A673 (cell line): ENCODE measurements at regions not wholly inside any gene's neighbourhood (a gene's known extent, or its start where the extent isn't known, plus 50 kb on each side); places are given as distances from the start of the nearest gene placed in this dataset.
"Not testable (repeated sequence)": the region's sequence is repeated elsewhere in the genome, so short reads cannot be mapped to it uniquely, and the experiment has no call there.

ENCODE experiments used
- BruUV-seq: library from RNA; stranded (reverse); fragments of 400-500 nt; replicated peaks from 2 replicates; lab custom pipeline; 2021; lab: Mats Ljungman, UMichigan
- CTCF ChIA-PET: fragments of 300-600 bp; sonication (Branson Sonifier 250); formaldehyde crosslinking; loops from one replicate; lab custom pipeline; 2022; ENCODE audit warnings: antibody characterized with exemption; lab: Charles Lee
- POLR2A ChIA-PET: fragments of 300-600 bp; sonication (Branson Sonifier 250); formaldehyde crosslinking; loops from one replicate; lab custom pipeline; 2022; ENCODE audit warnings: antibody characterized with exemption; ENCODE audit not compliant: low non-redundant PET; lab: Charles Lee
- DNase-seq: peaks from one replicate; pipeline ENCODE4 v3.0.0-alpha.2; 2015; ENCODE audit warnings: low spot score
- H3K27ac ChIP-seq: fragments of 200-600 bp; sonication (generic); 2 replicates; pipeline ENCODE4 v1.5.1; 2016; ENCODE audit warnings: mixed run types, low read depth, mild to moderate bottlenecking, mixed read lengths, antibody characterized with exemption, low read length; ENCODE audit not compliant: poor library complexity, severe bottlenecking
- H3K27me3 ChIP-seq: fragments of 200-600 bp; sonication (generic); replicated peaks from 2 replicates; pipeline ENCODE4 v1.6.1; 2017; ENCODE audit warnings: mixed run types, low read depth, mild to moderate bottlenecking, mixed read lengths, antibody characterized with exemption, low read length; ENCODE audit not compliant: insufficient read depth, poor library complexity
- H3K36me3 ChIP-seq: fragments of 200-600 bp; sonication (generic); 2 replicates; pipeline ENCODE4 v1.6.1; 2016; ENCODE audit warnings: mixed run types, mild to moderate bottlenecking, mixed read lengths, antibody characterized with exemption, low read length; ENCODE audit not compliant: insufficient read depth, poor library complexity, severe bottlenecking
- H3K4me1 ChIP-seq: fragments of 200-600 bp; sonication (generic); 2 replicates; pipeline ENCODE4 v1.6.1; 2017; ENCODE audit warnings: mixed run types, mild to moderate bottlenecking, mixed read lengths, antibody characterized with exemption, low read length; ENCODE audit not compliant: insufficient read depth, poor library complexity, severe bottlenecking
- H3K4me3 ChIP-seq: fragments of 200-600 bp; sonication (generic); 2 replicates; pipeline ENCODE4 v1.5.1; 2016; ENCODE audit warnings: low read depth, mixed run types, mild to moderate bottlenecking, mixed read lengths, low read length; ENCODE audit not compliant: poor library complexity, severe bottlenecking
- H3K9me3 ChIP-seq: fragments of 200-600 bp; sonication (generic); 2 replicates; pipeline ENCODE4 v1.6.1; 2016; ENCODE audit warnings: mixed run types, low read depth, mild to moderate bottlenecking, mixed read lengths, antibody characterized with exemption, low read length; ENCODE audit not compliant: poor library complexity, severe bottlenecking
- EZH2 ChIP-seq: fragments of 200-600 bp; sonication (generic); IDR thresholded peaks from 2 replicates; pipeline ENCODE4 v1.6.1; 2017; ENCODE audit warnings: borderline replicate concordance, low read depth, mild to moderate bottlenecking, mixed read lengths, antibody characterized with exemption, low read length; ENCODE audit not compliant: poor library complexity, severe bottlenecking
- intact Hi-C: fragments of 100-400 bp; cut with micrococcal nuclease; formaldehyde crosslinking; loops from one replicate; pipeline ENCODE4 v1.10.0; 2022; ENCODE audit not compliant: unreplicated experiment
- TF ChIP-seq, protein P1 (sequence below): fragments of 300-800, 200-600 bp; sonication (generic); conservative IDR thresholded peaks from 2 replicates; pipeline ENCODE4 v1.5.1; 2017; ENCODE audit warnings: low read depth, mild to moderate bottlenecking, antibody characterized with exemption, low read length, moderate library complexity, mixed read lengths

DNA sequence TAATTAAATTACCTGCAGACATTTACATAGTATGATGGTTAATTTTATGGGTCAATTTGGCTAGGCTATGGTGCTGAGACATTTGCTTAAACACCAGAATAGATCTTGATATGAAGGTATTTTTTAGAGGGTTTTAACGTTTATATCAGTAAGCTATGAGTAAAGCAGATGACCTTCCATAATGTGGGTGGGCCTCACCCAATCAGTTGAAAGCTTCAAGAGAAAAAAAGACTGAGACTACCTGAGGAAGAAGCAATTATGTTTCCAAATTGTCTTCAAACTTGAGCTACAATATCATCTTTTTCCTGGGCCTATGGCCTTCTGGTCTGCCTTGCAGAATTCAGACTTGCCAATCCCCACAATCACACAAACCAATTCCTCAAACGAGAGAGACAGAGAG is 498.8 kb upstream of the API5 start:
- H3K27ac ChIP-seq = no peak overlapping the region
- no peaks in the 10 kb centered on the region for H3K27me3 ChIP-seq
- no peaks in the 10 kb centered on the region for H3K36me3 ChIP-seq
- H3K9me3 ChIP-seq = no peaks in the 10 kb centered on the region
- no peaks in the 10 kb centered on the region for H3K4me1 ChIP-seq
- ChIA-PET CTCF (no interaction called here), POLR2A (no interaction called here)
- DNase-seq = no peak
- intact Hi-C loops = no loop called here
- no peak for TF ChIP-seq EZH2
- TF ChIP-seq, protein P1, sequence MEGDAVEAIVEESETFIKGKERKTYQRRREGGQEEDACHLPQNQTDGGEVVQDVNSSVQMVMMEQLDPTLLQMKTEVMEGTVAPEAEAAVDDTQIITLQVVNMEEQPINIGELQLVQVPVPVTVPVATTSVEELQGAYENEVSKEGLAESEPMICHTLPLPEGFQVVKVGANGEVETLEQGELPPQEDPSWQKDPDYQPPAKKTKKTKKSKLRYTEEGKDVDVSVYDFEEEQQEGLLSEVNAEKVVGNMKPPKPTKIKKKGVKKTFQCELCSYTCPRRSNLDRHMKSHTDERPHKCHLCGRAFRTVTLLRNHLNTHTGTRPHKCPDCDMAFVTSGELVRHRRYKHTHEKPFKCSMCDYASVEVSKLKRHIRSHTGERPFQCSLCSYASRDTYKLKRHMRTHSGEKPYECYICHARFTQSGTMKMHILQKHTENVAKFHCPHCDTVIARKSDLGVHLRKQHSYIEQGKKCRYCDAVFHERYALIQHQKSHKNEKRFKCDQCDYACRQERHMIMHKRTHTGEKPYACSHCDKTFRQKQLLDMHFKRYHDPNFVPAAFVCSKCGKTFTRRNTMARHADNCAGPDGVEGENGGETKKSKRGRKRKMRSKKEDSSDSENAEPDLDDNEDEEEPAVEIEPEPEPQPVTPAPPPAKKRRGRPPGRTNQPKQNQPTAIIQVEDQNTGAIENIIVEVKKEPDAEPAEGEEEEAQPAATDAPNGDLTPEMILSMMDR = no peak
- no peak overlapping the region for H3K4me3 ChIP-seq
- no TSS peak for BruUV-seq

DNA sequence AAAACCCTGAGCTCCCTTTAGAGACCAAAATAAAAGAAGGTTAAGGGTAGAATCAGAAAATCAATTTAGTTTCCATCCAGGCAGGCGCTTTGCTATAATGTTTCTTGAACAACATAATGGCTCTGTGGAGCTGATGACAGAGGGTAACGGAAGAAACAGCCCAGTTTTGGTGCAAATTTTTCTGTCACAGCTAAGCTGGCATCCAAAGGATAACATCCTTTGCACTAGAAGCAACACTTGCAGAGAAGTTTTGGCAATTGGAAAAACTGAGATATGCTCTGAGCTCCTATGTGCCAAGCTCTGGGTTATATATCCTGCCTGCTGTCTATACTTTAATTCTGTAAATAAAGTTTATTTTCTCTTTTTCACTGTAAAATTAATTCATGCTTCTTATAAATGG is 495.3 kb upstream of the API5 start:
- POLR2A ChIA-PET = no interaction called here
- Histone ChIP-seq H3K27me3 (no peaks in the 10 kb centered on the region), H3K4me1 (no peaks in the 10 kb centered on the region), H3K36me3 (no peaks in the 10 kb centered on the region), H3K27ac (no peak overlapping the region), H3K9me3 (no peaks in the 10 kb centered on the region), H3K4me3 (no peak overlapping the region)
- TF ChIP-seq, protein P1 = no peak
- no peak for TF ChIP-seq EZH2
- intact Hi-C loops = no loop called here
- no TSS peak for BruUV-seq
- no peak for DNase-seq
- CTCF ChIA-PET = no interaction called here

GRCh38 chr11:42819126-42819525 is 492.7 kb upstream of the API5 start:
- Histone ChIP-seq H3K4me1 (no peaks in the 10 kb centered on the region), H3K4me3 (no peak overlapping the region), H3K36me3 (no peaks in the 10 kb centered on the region), H3K27ac (no peak overlapping the region), H3K27me3 (no peaks in the 10 kb centered on the region), H3K9me3 (no peaks in the 10 kb centered on the region)
- TF ChIP-seq, protein P1 = no peak
- TF ChIP-seq EZH2 = no peak
- ChIA-PET CTCF (no interaction called here), POLR2A (no interaction called here)
- intact Hi-C loops = no loop called here
- BruUV-seq = no TSS peak
- no peak for DNase-seq

DNA sequence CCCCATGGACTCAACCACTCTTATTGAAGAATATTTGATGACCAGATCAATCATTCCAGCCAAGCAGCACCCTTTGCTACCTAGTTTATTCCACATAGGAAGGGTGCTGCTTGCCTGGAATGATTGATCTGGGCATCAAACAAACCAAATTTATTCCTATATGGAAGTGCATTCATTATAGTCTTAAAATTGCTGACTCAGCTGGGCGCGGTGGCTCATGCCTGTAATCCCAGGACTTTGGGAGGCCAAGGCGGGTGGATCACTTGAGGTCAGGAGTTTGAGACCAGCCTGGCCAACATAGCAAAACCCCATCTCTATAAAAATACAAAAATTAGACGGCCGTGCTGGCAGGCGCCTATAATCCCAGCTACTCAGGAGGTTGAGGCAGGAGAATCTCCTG is 489.6 kb upstream of the API5 start:
- H3K9me3 ChIP-seq, H3K27ac ChIP-seq, DNase-seq, H3K27me3 ChIP-seq, BruUV-seq, H3K4me3 ChIP-seq, H3K4me1 ChIP-seq, H3K36me3 ChIP-seq, intact Hi-C loops, CTCF ChIA-PET, POLR2A ChIA-PET: not testable (repeated sequence)
